Ovary (tissue), 3 donors: ENCODE measurements at regions not wholly inside any gene's neighbourhood (a gene's known extent, or its start where the extent isn't known, plus 50 kb on each side); places are given as distances from the start of the nearest gene placed in this dataset.

Experiments used
- CTCF ChIP-seq, 3 donors: fragments of 450-650 bp in 2 of 3; fragments of 200-600 bp in 1 of 3; IDR thresholded peaks; one replicate each; pipeline versions ENCODE4 v1.5.1 to v1.8.0; 2016 to 2022; ENCODE audit warnings: antibody characterized with exemption in 3 of 3, mild to moderate bottlenecking in 1 of 3
- EP300 ChIP-seq: sonication (generic); formaldehyde crosslinking; IDR thresholded peaks from one replicate; pipeline ENCODE4 v1.6.1; 2017; ENCODE audit warnings: antibody characterized with exemption
- POLR2A ChIP-seq: fragments of 450-650 bp; IDR thresholded peaks from one replicate; pipeline ENCODE4 v1.6.1; 2017; ENCODE audit warnings: antibody characterized with exemption, mild to moderate bottlenecking, moderate library complexity
- donor health status: DM: no; HTN: no; CAD: no.

- TF ChIP-seq CTCF (IDR thresholded peaks at IDR 0.05) (no peak), EP300 (no peak), POLR2A (no peak)
Observed at GRCh38 chr3:104672331-104672730, 694.4 kb upstream of the ALCAM start.
